ENCODE measurements at regions not wholly inside any gene's neighbourhood (a gene's known extent, or its start where the extent isn't known, plus 50 kb on each side); places are given as distances from the start of the nearest gene placed in this dataset.

GRCh38 chr2:147578529-147578928 is 266.3 kb upstream of the ACVR2A start:
- TF ChIP-seq POLR2AphosphoS5 (IDR thresholded peaks at IDR 0.05) (no peak), CTCF (IDR thresholded peaks at IDR 0.05) (no peak), POLR2A (IDR thresholded peaks at IDR 0.05) (no peak)
